Karpas-422 (cell line): ENCODE measurements at regions not wholly inside any gene's neighbourhood (a gene's known extent, or its start where the extent isn't known, plus 50 kb on each side); places are given as distances from the start of the nearest gene placed in this dataset.
A peak's percentile ranks its signal among the peaks of the same experiment; 100 is the strongest.

Experiments used
- DNase-seq: peaks from one replicate; pipeline ENCODE4 v3.0.0-alpha.2; 2015
- H2AFZ ChIP-seq: fragments of 200-600 bp; sonication (generic); 2 replicates; pipeline ENCODE4 v1.6.1; 2014; ENCODE audit warnings: antibody characterized with exemption, low read length, mixed read lengths
- H3K27ac ChIP-seq: fragments of 200-600 bp; sonication (generic); 2 replicates; pipeline ENCODE4 v1.5.1; 2014; ENCODE audit warnings: mild to moderate bottlenecking, low read length, moderate library complexity
- H3K27me3 ChIP-seq: fragments of 200-600 bp; sonication (generic); 2 replicates; pipeline ENCODE4 v1.6.1; 2014; ENCODE audit warnings: low read length, mixed read lengths
- H3K36me3 ChIP-seq: fragments of 200-600 bp; sonication (generic); 2 replicates; pipeline ENCODE4 v1.6.1; 2014; ENCODE audit warnings: low read length, mixed read lengths; ENCODE audit not compliant: insufficient read depth
- H3K4me1 ChIP-seq: fragments of 200-600 bp; sonication (generic); 2 replicates; pipeline ENCODE4 v1.6.1; 2014; ENCODE audit warnings: mild to moderate bottlenecking, low read length, mixed read lengths
- H3K4me2 ChIP-seq: fragments of 200-600 bp; sonication (generic); 2 replicates; pipeline ENCODE4 v1.6.1; 2014; ENCODE audit warnings: low read length, low read depth, mild to moderate bottlenecking; ENCODE audit not compliant: poor library complexity, severe bottlenecking
- H3K4me3 ChIP-seq: fragments of 200-600 bp; sonication (generic); 2 replicates; pipeline ENCODE4 v1.5.1; 2014; ENCODE audit warnings: mild to moderate bottlenecking, antibody characterized with exemption, low read length, mixed read lengths
- H3K79me2 ChIP-seq: fragments of 200-600 bp; sonication (generic); 2 replicates; pipeline ENCODE4 v1.6.1; 2014; ENCODE audit warnings: mild to moderate bottlenecking, low read length, mixed read lengths
- H3K9ac ChIP-seq: fragments of 200-600 bp; sonication (generic); 2 replicates; pipeline ENCODE4 v1.6.0; 2014; ENCODE audit warnings: low read length
- H3K9me2 ChIP-seq: fragments of 200-600 bp; sonication (generic), shearing (Covaris generic); replicated peaks from 2 replicates; pipeline ENCODE4 v1.6.0; 2014; ENCODE audit warnings: mild to moderate bottlenecking, low read length, moderate library complexity; ENCODE audit not compliant: insufficient read depth
- H3K9me3 ChIP-seq: fragments of 300-700, 200-600 bp; sonication (generic); 2 replicates; pipeline ENCODE4 v1.6.1; 2014; ENCODE audit warnings: low read length, mixed read lengths
- H4K20me1 ChIP-seq: fragments of 200-600 bp; sonication (generic); 2 replicates; pipeline ENCODE4 v1.6.1; 2014; ENCODE audit warnings: mild to moderate bottlenecking, antibody characterized with exemption, low read length, low read depth; ENCODE audit not compliant: insufficient read depth

GRCh38 chr7:46011059-46011458 is 90.0 kb upstream of the IGFBP3 start:
- Histone ChIP-seq H3K27ac (no peak overlapping the region), H3K27me3 (no peaks in the 10 kb centered on the region), H3K79me2 (no peaks in the 10 kb centered on the region), H2AFZ (no peak overlapping the region), H3K9me3 (no peaks in the 10 kb centered on the region), H3K9me2 (no peaks in the 10 kb centered on the region), H4K20me1 (no peaks in the 10 kb centered on the region), H3K4me3 (no peak overlapping the region), H3K9ac (no peak overlapping the region), H3K4me1 (no peaks in the 10 kb centered on the region), H3K4me2 (no peak overlapping the region), H3K36me3 (no peaks in the 10 kb centered on the region)
- DNase-seq, result no peak

GRCh38 chr7:46009211-46009610 is 88.1 kb upstream of the IGFBP3 start:
- Histone ChIP-seq H3K27ac (no peak overlapping the region), H2AFZ (no peak overlapping the region), H3K36me3 (no peaks in the 10 kb centered on the region)

GRCh38 chr7:46007990-46008643 is 87.0 kb upstream of the IGFBP3 start:
- H3K4me1 ChIP-seq, result peaks cover 11% of the 10 kb centered on the region
- no peak overlapping the region for H2AFZ ChIP-seq
- H3K9ac ChIP-seq, result no peak overlapping the region
- no peaks in the 10 kb centered on the region for H3K79me2 ChIP-seq
- no peak for DNase-seq
- H3K27ac ChIP-seq, result no peak overlapping the region
- no peaks in the 10 kb centered on the region for H3K27me3 ChIP-seq
- H3K4me2 ChIP-seq, result no peak overlapping the region
- H3K4me3 ChIP-seq, result no peak overlapping the region
- no peaks in the 10 kb centered on the region for H3K9me3 ChIP-seq
- no peaks in the 10 kb centered on the region for H3K36me3 ChIP-seq
- no peaks in the 10 kb centered on the region for H3K9me2 ChIP-seq
- no peaks in the 10 kb centered on the region for H4K20me1 ChIP-seq

More at GRCh38 chr7:46009211-46009610, 88.1 kb upstream of the IGFBP3 start:
- H4K20me1 ChIP-seq, result no peaks in the 10 kb centered on the region
- peaks cover 8% of the 10 kb centered on the region for H3K4me1 ChIP-seq
- H3K79me2 ChIP-seq, result no peaks in the 10 kb centered on the region
- no peaks in the 10 kb centered on the region for H3K9me2 ChIP-seq
- no peaks in the 10 kb centered on the region for H3K27me3 ChIP-seq
- DNase-seq, result no peak
- no peak overlapping the region for H3K4me3 ChIP-seq
- no peak overlapping the region for H3K9ac ChIP-seq
- H3K9me3 ChIP-seq, result no peaks in the 10 kb centered on the region
- no peak overlapping the region for H3K4me2 ChIP-seq

DNA sequence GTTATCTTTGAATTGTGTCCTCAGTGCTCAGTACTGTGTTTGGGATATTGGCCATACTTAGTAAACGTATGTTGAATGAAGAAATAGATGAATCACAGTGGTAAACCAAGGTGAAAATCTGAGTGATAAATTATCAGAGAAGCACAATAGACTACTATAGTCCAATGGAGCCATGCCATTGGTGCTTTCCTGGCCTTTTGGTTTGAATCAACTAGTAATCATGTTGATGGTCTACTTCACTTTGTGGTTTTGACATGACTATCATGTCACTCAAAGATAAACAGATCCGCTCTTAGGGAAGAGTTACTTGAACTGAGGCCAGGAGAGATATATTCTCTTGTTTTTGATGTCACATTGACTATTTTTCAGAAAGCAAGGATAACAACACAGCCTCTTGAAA is 86.1 kb upstream of the IGFBP3 start:
- Histone ChIP-seq H3K36me3 (no peaks in the 10 kb centered on the region), H3K4me3 (no peak overlapping the region), H2AFZ (no peak overlapping the region), H3K79me2 (no peaks in the 10 kb centered on the region), H3K27ac (no peak overlapping the region), H4K20me1 (no peaks in the 10 kb centered on the region), H3K4me1 (peaks cover 11% of the 10 kb centered on the region), H3K9me2 (no peaks in the 10 kb centered on the region), H3K4me2 (no peak overlapping the region), H3K27me3 (no peaks in the 10 kb centered on the region), H3K9ac (no peak overlapping the region), H3K9me3 (no peaks in the 10 kb centered on the region)
- no peak for DNase-seq

- H3K9me2 ChIP-seq, result no peaks in the 10 kb centered on the region
These were observed 85.7 kb upstream of the IGFBP3 start for GRCh38 chr7:46006723-46007122.

DNA sequence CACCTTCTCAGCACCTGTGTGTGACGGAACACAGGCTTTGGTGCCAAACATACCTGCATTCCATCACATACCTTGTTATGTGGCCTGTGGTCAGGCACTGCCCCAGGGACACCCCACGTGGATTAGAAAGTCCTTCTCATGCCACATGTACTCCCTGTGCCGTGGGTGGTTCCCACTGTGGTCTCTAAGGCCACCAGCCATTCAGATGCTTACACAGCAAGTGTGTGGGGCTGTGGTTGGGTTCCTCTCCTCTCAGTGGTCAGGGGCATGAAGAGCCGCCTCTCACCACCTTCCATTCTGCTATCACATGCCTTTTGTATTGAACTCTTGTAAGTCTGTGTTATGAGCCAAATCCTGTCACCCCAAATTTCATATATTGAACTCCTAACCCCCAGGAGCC is 85.1 kb upstream of the IGFBP3 start:
- Histone ChIP-seq H2AFZ (no peak overlapping the region), H3K27ac (no peak overlapping the region), H3K27me3 (no peaks in the 10 kb centered on the region), H3K36me3 (no peaks in the 10 kb centered on the region), H3K9ac (no peak overlapping the region), H3K9me3 (no peaks in the 10 kb centered on the region), H3K4me2 (no peak overlapping the region), H3K4me3 (no peak overlapping the region), H3K4me1 (peaks cover 11% of the 10 kb centered on the region), H4K20me1 (no peaks in the 10 kb centered on the region), H3K9me2 (no peaks in the 10 kb centered on the region), H3K79me2 (no peaks in the 10 kb centered on the region)
- no peak for DNase-seq

More at GRCh38 chr7:46006723-46007122, 85.7 kb upstream of the IGFBP3 start:
- no peak overlapping the region for H3K27ac ChIP-seq
- no peaks in the 10 kb centered on the region for H3K79me2 ChIP-seq
- H3K9ac ChIP-seq, result no peak overlapping the region
- no peak overlapping the region for H3K4me3 ChIP-seq
- no peak overlapping the region for H2AFZ ChIP-seq
- no peaks in the 10 kb centered on the region for H3K9me3 ChIP-seq
- H4K20me1 ChIP-seq, result no peaks in the 10 kb centered on the region
- no peaks in the 10 kb centered on the region for H3K27me3 ChIP-seq
- no peak overlapping the region for H3K4me2 ChIP-seq
- no peaks in the 10 kb centered on the region for H3K36me3 ChIP-seq
- no peak for DNase-seq
- peaks cover 11% of the 10 kb centered on the region for H3K4me1 ChIP-seq

DNA sequence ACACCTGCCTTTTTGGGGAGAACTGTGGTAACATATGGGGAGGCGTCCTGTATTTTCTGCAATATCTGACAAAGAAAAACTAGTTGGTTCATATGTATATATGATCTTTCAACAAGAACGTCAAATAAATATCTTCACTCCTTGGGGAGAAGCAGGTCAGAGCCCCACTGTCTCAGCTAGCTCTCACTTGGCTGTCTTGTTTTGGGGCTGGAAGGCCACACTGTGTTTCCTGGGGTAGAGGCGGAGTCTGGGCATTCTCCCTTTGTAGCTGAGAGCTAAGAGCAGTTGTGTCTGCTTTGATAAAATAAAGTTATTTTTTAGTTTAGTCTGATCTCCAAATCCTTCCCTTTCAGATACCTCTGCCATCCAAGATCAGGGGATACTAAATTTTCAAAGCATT is 83.9 kb upstream of the IGFBP3 start:
- Histone ChIP-seq H3K4me1 (peaks cover 11% of the 10 kb centered on the region), H3K27me3 (no peaks in the 10 kb centered on the region), H3K4me2 (no peak overlapping the region), H3K79me2 (no peaks in the 10 kb centered on the region), H3K9me2 (no peaks in the 10 kb centered on the region), H2AFZ (no peak overlapping the region), H3K36me3 (no peaks in the 10 kb centered on the region), H4K20me1 (no peaks in the 10 kb centered on the region), H3K9me3 (no peaks in the 10 kb centered on the region), H3K9ac (no peak overlapping the region), H3K4me3 (no peak overlapping the region), H3K27ac (no peak overlapping the region)
- no peak for DNase-seq

GRCh38 chr7:46003896-46004875 is 83.1 kb upstream of the IGFBP3 start:
- Histone ChIP-seq H3K4me3 (no peak overlapping the region), H3K4me2 (no peak overlapping the region), H3K27me3 (no peaks in the 10 kb centered on the region), H3K36me3 (no peaks in the 10 kb centered on the region), H3K9ac (no peak overlapping the region), H3K79me2 (no peaks in the 10 kb centered on the region), H3K27ac (no peak overlapping the region), H4K20me1 (no peaks in the 10 kb centered on the region), H3K9me2 (no peaks in the 10 kb centered on the region), H2AFZ (no peak overlapping the region), H3K9me3 (no peaks in the 10 kb centered on the region), H3K4me1 (peaks cover 11% of the 10 kb centered on the region)
- peak; percentile 54 for DNase-seq
